ENCODE measurements at regions not wholly inside any gene's neighbourhood (a gene's known extent, or its start where the extent isn't known, plus 50 kb on each side); places are given as distances from the start of the nearest gene placed in this dataset.
A peak's percentile ranks its signal among the peaks of the same experiment; 100 is the strongest.

DNA sequence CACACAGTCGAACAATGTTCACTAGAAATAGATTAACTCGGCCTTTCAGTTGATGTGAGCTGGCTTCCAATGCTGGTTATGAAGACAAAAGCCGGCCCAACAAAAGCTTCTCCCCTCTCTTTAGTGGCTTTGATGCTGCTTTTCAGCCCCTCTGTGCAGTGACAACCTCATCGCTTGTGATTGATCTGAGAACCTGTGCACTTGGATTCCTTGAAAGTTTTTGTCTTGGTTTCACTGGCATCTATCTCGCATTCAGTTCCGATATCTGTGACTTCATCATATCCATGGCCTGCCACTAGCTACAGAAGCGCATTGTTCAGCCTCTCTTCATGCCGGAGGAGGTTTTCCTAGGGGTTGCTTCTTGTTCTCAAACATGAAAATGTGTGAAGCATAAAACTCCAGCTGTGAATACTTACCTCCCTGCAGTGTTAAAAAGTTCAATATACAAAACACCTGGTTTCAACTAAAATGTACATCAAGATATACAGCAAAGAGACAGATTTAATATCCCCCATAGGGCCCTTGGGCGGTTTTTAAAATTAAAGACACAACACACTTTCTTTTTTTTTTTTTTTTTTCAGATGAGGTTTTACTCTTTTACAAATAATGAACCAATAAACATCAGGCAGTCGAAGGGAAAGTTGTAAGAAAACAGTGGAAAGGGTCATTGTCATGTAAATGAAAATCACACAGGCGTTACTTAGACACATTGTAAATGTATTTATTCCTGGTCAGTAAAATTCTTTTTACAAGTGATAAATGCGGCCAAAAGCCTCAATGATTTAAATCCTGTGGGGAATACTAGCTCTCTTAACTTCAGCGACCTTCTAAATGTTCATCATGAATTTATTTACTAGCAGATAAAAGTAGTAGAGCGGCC lies 1252.8 kb downstream of the EFNB2 start:
- no peaks in the 10 kb centered on the region for H3K27me3 ChIP-seq
- H3K27ac ChIP-seq: no peak overlapping the region
- no peaks in the 10 kb centered on the region for H3K4me1 ChIP-seq (ENCODE audit: control insufficient read depth in 1 of 2, insufficient read depth in 1 of 2, low read depth in 1 of 2, low read length in 1 of 2)
- H3K9me3 ChIP-seq: no peaks in the 10 kb centered on the region
- no peak overlapping the region for H3K4me3 ChIP-seq (ENCODE audit: low read depth in 1 of 2, low read length in 1 of 2)
- no peaks in the 10 kb centered on the region for H3K36me3 ChIP-seq
- TF ChIP-seq, protein P1, sequence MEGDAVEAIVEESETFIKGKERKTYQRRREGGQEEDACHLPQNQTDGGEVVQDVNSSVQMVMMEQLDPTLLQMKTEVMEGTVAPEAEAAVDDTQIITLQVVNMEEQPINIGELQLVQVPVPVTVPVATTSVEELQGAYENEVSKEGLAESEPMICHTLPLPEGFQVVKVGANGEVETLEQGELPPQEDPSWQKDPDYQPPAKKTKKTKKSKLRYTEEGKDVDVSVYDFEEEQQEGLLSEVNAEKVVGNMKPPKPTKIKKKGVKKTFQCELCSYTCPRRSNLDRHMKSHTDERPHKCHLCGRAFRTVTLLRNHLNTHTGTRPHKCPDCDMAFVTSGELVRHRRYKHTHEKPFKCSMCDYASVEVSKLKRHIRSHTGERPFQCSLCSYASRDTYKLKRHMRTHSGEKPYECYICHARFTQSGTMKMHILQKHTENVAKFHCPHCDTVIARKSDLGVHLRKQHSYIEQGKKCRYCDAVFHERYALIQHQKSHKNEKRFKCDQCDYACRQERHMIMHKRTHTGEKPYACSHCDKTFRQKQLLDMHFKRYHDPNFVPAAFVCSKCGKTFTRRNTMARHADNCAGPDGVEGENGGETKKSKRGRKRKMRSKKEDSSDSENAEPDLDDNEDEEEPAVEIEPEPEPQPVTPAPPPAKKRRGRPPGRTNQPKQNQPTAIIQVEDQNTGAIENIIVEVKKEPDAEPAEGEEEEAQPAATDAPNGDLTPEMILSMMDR (IDR thresholded peaks at IDR 0.05): no peak

DNA sequence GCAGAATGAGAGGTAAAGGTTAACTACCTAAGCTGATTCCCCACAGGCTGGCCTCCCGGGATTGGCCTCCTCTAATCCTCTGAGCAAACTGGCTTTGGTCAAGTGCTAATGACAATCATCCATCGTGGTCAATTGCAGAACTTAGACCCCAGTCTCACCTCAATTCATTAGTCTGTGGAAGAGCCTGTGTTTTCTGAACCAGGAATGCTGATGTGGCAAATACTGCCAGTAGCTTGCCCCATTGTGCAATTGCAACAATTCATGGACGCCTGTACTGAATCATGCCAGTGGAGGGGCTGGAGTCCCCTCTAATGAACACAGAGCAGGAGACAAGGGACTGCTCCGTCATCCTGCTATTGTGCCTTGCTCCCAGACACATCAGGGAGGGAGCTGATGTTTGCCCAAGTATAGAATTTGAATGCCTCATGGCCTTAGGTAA lies 1256.5 kb downstream of the EFNB2 start:
- Histone ChIP-seq H3K9me3 (no peaks in the 10 kb centered on the region), H3K27ac (no peak overlapping the region), H3K27me3 (no peaks in the 10 kb centered on the region), H3K36me3 (no peaks in the 10 kb centered on the region), H3K4me3 (ENCODE audit: low read depth in 1 of 2, low read length in 1 of 2) (no peak overlapping the region), H3K4me1 (ENCODE audit: control insufficient read depth in 1 of 2, insufficient read depth in 1 of 2, low read depth in 1 of 2, low read length in 1 of 2) (no peaks in the 10 kb centered on the region)
- TF ChIP-seq, protein P1 (IDR thresholded peaks at IDR 0.05): no peak

DNA sequence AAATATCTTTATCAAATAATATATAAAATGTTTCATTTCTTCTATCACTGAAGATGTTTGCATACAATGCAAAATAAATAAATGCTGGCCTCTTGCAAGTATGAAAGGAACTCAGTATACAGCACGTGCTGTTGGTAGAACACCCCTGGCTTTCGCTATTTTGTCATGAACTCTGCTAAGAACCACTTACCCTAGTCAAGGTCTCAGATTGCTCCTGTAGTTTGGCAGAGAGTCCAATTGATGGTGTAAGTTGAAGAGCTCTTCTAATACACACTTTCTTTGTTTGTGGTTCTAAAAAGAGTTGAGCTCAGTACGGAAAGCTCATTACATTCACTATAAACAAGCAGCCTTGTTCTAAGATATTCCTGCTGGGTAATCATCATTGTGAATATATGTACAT lies 1258.9 kb downstream of the EFNB2 start:
- Histone ChIP-seq H3K4me3 (ENCODE audit: low read depth in 1 of 2, low read length in 1 of 2) (no peak overlapping the region), H3K27ac (no peak overlapping the region), H3K27me3 (no peaks in the 10 kb centered on the region), H3K36me3 (no peaks in the 10 kb centered on the region), H3K9me3 (no peaks in the 10 kb centered on the region), H3K4me1 (ENCODE audit: control insufficient read depth in 1 of 2, insufficient read depth in 1 of 2, low read depth in 1 of 2, low read length in 1 of 2) (peaks cover 18 to 21% of the 10 kb centered on the region in 2 experiments)
- TF ChIP-seq, protein P1 (IDR thresholded peaks at IDR 0.05): no peak

DNA sequence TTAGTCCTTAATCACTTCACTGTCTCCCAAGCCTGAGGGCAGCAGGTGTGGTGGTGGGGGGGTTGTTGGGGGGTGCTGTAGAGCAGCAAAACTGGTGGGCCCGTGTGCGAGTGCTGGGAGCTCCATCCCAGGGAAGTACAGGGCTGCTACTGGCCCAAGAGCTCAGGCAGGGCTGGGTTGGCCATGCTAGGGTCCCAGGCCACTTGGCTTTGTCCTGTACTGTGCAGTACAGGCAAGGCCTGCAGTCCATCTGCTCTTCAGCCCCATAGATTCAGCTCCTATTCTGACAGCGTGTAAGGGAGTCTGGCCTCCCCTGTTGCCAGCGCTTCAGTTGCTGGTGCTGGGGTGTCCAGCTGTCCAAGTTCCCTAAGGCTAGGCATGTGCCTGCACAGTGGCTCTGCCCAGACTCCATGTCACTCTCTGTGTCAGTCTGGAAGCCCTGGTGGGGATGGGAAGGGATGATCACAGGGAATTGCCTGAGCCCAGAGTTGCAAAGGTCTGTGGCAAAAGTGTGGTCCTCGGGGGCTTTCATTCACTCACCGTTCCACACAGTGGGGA lies 1261.7 kb downstream of the EFNB2 start:
- Histone ChIP-seq H3K4me3 (ENCODE audit: low read depth in 1 of 2, low read length in 1 of 2) (no peak overlapping the region), H3K4me1 (ENCODE audit: control insufficient read depth in 1 of 2, insufficient read depth in 1 of 2, low read depth in 1 of 2, low read length in 1 of 2) (peaks cover 18 to 21% of the 10 kb centered on the region in 2 experiments), H3K36me3 (no peaks in the 10 kb centered on the region), H3K27ac (peak overlapping the region; percentile 77), H3K27me3 (no peaks in the 10 kb centered on the region), H3K9me3 (no peaks in the 10 kb centered on the region)
- TF ChIP-seq, protein P1 (IDR thresholded peaks at IDR 0.05): no peak

DNA sequence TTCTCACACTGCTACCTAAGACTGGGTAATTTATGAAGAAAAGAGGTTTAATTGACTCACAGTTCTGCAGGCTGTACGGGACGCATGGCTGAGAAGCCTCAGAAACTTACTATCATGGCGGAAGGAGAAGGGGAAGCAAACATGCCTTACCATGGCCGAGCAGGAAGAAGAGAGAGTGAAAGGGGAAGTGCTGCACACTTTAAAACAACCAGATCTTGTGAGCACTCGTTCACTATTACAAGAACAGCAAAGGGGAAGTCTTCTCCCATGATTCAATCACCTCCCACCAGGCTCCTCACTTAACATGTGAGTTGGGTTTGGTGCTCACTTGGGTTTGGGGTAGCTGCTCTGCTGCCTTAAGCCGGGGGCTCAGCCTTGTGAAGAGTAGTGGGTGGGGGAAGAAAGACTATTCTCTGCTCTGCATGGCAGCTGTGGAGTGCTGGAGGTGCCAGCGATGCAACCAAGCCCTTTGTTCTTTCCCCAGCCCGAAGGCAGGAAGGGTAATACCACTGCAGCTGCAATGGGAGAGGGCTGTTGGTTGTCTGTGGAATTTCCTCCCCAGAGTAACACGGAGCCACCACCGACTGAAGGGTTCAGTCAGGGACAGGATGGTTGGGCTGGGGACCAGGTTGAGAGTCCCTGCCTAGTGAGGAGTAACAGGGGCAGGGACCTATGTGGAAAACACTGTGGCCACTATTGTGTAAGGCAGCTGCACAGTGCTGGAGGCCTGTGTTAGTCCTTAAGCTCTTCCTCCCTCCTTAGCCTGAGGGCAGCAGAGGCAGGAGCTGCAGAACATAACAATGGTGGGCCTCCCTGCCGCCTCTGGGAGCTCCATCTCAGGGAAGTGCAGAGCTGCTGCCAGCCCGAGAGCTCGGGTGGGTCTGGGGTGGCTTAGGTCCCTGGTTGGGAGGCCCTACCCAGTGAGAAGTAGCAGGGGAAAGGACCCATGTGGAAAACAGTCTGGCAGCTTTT lies 1262.5 kb downstream of the EFNB2 start:
- H3K27me3 ChIP-seq: no peaks in the 10 kb centered on the region
- H3K4me1 ChIP-seq (ENCODE audit: control insufficient read depth in 1 of 2, insufficient read depth in 1 of 2, low read depth in 1 of 2, low read length in 1 of 2): peaks cover 18 to 21% of the 10 kb centered on the region in 2 experiments
- no peaks in the 10 kb centered on the region for H3K9me3 ChIP-seq
- no peaks in the 10 kb centered on the region for H3K36me3 ChIP-seq
- TF ChIP-seq, protein P1 (IDR thresholded peaks at IDR 0.05): no peak
- no peak overlapping the region for H3K4me3 ChIP-seq (ENCODE audit: low read depth in 1 of 2, low read length in 1 of 2)
- H3K27ac ChIP-seq: peak overlapping the region; percentile 77

Measured in neutrophil (primary cell).